Osteoblast (primary cell): ENCODE measurements at regions not wholly inside any gene's neighbourhood (a gene's known extent, or its start where the extent isn't known, plus 50 kb on each side); places are given as distances from the start of the nearest gene placed in this dataset.

Source experiments
- DNase-seq: peaks from one replicate; pipeline ENCODE4 v3.0.0; 2011; ENCODE audit warnings: low spot score, mixed read lengths; ENCODE audit not compliant: insufficient read length; ENCODE audit errors: missing footprints
- H2AFZ ChIP-seq: 2 replicates; pipeline ENCODE4 v1.6.0; 2011; ENCODE audit warnings: mild to moderate bottlenecking, low read length
- H3K27ac ChIP-seq: 2 replicates; pipeline ENCODE4 v1.5.1; 2011; ENCODE audit warnings: mild to moderate bottlenecking, low read depth, low read length, moderate library complexity
- H3K27me3 ChIP-seq: 2 replicates; pipeline ENCODE4 v1.6.0; 2012; ENCODE audit warnings: mild to moderate bottlenecking, control low read depth, inconsistent platforms, low read length, moderate library complexity; ENCODE audit not compliant: insufficient read depth
- H3K36me3 ChIP-seq: 2 replicates; pipeline ENCODE4 v1.5.1; 2011; ENCODE audit warnings: mild to moderate bottlenecking, low read length, control low read depth, moderate library complexity; ENCODE audit not compliant: insufficient read depth
- H3K4me1 ChIP-seq: 2 replicates; pipeline ENCODE4 v1.5.1; 2011; ENCODE audit warnings: mild to moderate bottlenecking, low read length, control low read depth, moderate library complexity; ENCODE audit not compliant: insufficient read depth
- H3K4me2 ChIP-seq: 2 replicates; pipeline ENCODE4 v1.6.0; 2011; ENCODE audit warnings: mild to moderate bottlenecking, low read length; ENCODE audit not compliant: insufficient read depth
- H3K4me3 ChIP-seq: fragments of 200-600 bp; sonication (generic); 3 replicates; pipeline ENCODE4 v1.5.1; 2012; ENCODE audit warnings: mild to moderate bottlenecking, low read length, inconsistent platforms; ENCODE audit not compliant: insufficient read depth
- H3K79me2 ChIP-seq: 2 replicates; pipeline ENCODE4 v1.6.0; 2012; ENCODE audit warnings: mild to moderate bottlenecking, low read length, control low read depth, inconsistent platforms; ENCODE audit not compliant: insufficient read depth
- H3K9me3 ChIP-seq: 2 replicates; pipeline ENCODE4 v1.5.1; 2011; ENCODE audit warnings: low read depth, low read length, control low read depth
- H4K20me1 ChIP-seq: 2 replicates; pipeline ENCODE4 v1.6.0; 2012; ENCODE audit warnings: mild to moderate bottlenecking, low read length, control low read depth; ENCODE audit not compliant: insufficient read depth
- TF ChIP-seq, protein P1 (sequence below): IDR thresholded peaks from 2 replicates; pipeline ENCODE4 v1.5.1; 2011; ENCODE audit warnings: mild to moderate bottlenecking, low read depth, low read length, moderate library complexity; ENCODE audit errors: extremely low read depth

DNA sequence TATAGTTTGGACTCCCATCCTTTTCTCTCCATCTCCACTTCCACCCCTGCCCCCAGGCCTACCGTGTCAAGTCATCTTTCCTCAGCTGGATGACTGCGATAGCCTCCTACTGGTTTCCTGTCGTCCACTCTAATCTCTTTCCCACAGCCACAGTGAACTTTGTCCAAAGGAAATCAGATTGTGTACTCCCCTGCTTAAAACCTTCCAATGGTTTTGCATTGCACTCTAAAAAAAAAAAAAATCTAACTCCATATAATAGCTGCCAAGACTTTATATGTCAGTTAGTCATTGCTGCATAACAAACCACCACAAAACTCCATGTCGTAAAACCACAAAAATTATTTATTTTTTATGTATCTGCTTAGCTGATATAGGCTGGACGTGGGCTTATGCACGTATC is 160.2 kb upstream of the CCDC68 start:
- Histone ChIP-seq H3K4me2 (no peak overlapping the region), H2AFZ (no peak overlapping the region), H3K4me1 (peaks cover 11% of the 10 kb centered on the region), H3K4me3 (no peak overlapping the region), H4K20me1 (no peaks in the 10 kb centered on the region), H3K27me3 (no peaks in the 10 kb centered on the region), H3K9me3 (no peaks in the 10 kb centered on the region), H3K36me3 (no peaks in the 10 kb centered on the region), H3K27ac (no peak overlapping the region), H3K79me2 (no peaks in the 10 kb centered on the region)
- TF ChIP-seq, protein P1, sequence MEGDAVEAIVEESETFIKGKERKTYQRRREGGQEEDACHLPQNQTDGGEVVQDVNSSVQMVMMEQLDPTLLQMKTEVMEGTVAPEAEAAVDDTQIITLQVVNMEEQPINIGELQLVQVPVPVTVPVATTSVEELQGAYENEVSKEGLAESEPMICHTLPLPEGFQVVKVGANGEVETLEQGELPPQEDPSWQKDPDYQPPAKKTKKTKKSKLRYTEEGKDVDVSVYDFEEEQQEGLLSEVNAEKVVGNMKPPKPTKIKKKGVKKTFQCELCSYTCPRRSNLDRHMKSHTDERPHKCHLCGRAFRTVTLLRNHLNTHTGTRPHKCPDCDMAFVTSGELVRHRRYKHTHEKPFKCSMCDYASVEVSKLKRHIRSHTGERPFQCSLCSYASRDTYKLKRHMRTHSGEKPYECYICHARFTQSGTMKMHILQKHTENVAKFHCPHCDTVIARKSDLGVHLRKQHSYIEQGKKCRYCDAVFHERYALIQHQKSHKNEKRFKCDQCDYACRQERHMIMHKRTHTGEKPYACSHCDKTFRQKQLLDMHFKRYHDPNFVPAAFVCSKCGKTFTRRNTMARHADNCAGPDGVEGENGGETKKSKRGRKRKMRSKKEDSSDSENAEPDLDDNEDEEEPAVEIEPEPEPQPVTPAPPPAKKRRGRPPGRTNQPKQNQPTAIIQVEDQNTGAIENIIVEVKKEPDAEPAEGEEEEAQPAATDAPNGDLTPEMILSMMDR = no peak
- DNase-seq = no peak

DNA sequence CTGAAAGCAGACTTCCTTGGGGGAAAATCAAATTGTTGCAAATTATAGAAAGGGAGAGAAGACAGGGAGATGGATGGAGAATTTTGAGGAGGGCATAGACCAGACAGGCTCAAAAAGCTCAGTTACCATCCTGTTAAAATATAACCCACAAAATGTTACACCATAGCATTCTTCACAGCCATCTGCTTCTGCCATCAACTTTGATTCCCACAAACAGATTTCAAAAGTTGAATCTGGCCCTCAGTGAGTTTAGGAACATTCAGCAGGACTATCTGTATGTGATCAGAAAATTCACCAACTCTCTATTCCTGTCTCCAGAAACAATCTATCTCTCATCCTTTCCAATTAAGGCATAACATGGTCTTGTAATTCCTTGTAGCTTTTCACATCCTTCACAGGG is 159.8 kb upstream of the CCDC68 start:
- no peaks in the 10 kb centered on the region for H4K20me1 ChIP-seq
- DNase-seq = no peak
- no peaks in the 10 kb centered on the region for H3K36me3 ChIP-seq
- TF ChIP-seq, protein P1 = no peak
- no peak overlapping the region for H3K27ac ChIP-seq
- no peak overlapping the region for H3K4me2 ChIP-seq
- H3K4me1 ChIP-seq = peaks cover 8% of the 10 kb centered on the region
- H3K27me3 ChIP-seq = no peaks in the 10 kb centered on the region
- H2AFZ ChIP-seq = peak overlapping the region; percentile 9
- H3K9me3 ChIP-seq = no peaks in the 10 kb centered on the region
- no peak overlapping the region for H3K4me3 ChIP-seq
- H3K79me2 ChIP-seq = no peaks in the 10 kb centered on the region

DNA sequence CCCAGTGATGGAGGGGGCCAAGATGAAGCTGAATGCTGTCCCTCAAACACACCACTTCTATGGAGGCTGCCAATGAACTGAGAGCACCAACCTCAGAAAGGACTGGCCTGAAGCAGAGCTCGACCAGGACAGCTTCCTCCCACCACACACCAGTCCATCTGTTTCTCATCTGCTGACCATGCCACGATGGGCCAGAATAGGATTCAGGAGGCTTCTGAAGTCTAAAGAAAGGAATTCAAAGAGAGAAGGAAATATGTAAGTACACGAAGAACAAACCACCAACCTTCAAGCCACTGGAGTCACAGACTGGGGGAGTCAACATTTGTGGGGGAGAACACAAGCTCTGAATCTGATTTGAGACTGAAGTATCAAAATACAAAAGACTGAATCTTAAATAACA is 157.6 kb upstream of the CCDC68 start:
- H3K36me3 ChIP-seq = no peaks in the 10 kb centered on the region
- no peaks in the 10 kb centered on the region for H4K20me1 ChIP-seq
- H3K27ac ChIP-seq = no peak overlapping the region
- peaks cover 2% of the 10 kb centered on the region for H3K4me1 ChIP-seq
- H2AFZ ChIP-seq = no peak overlapping the region
- no peak overlapping the region for H3K4me3 ChIP-seq
- TF ChIP-seq, protein P1 = no peak
- H3K9me3 ChIP-seq = no peaks in the 10 kb centered on the region
- no peak for DNase-seq
- no peak overlapping the region for H3K4me2 ChIP-seq
- H3K27me3 ChIP-seq = no peaks in the 10 kb centered on the region
- H3K79me2 ChIP-seq = no peaks in the 10 kb centered on the region

DNA sequence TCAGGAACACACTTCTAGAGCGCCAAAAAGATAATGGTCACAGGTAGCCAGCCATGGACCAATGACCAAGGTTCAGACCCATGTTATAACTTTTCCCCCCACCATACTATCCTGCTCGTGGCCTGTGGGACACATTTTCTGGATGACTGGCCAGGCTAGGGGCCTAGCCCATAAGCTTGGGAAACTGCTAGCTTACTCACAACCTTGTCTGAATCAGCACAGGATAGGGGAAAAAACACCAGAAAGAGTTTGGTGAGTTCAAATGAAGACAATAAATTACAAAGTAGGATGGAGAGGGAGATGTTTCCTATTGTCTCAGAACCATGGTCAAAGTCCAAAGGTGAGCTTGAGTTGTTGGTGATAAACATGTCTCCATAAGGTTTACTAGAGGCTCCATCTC is 156.3 kb upstream of the CCDC68 start:
- TF ChIP-seq, protein P1 = no peak
- Histone ChIP-seq H3K4me2 (no peak overlapping the region), H3K4me3 (no peak overlapping the region), H3K27ac (no peak overlapping the region), H3K4me1 (no peaks in the 10 kb centered on the region), H2AFZ (no peak overlapping the region), H3K27me3 (no peaks in the 10 kb centered on the region), H3K9me3 (no peaks in the 10 kb centered on the region), H4K20me1 (no peaks in the 10 kb centered on the region), H3K79me2 (no peaks in the 10 kb centered on the region), H3K36me3 (no peaks in the 10 kb centered on the region)
- DNase-seq = peak; percentile 78
